Neural cell (in vitro differentiated cells): ENCODE measurements at regions not wholly inside any gene's neighbourhood (a gene's known extent, or its start where the extent isn't known, plus 50 kb on each side); places are given as distances from the start of the nearest gene placed in this dataset.
A peak's percentile ranks its signal among the peaks of the same experiment; 100 is the strongest.

Experiments used
- H2AFZ ChIP-seq: fragments of 200-600, 300-800 bp; sonication (generic), shearing (Covaris generic); 2 replicates; pipeline ENCODE4 v1.6.0; 2014; ENCODE audit warnings: low read depth, mild to moderate bottlenecking, antibody characterized with exemption, low read length, moderate library complexity
- H3F3A ChIP-seq: fragments of 200-600 bp; shearing (Covaris generic); 2 replicates; pipeline ENCODE4 v1.6.1; 2016; ENCODE audit warnings: mild to moderate bottlenecking, moderate library complexity, mixed read lengths, antibody characterized with exemption, low read length; ENCODE audit not compliant: insufficient read depth, poor library complexity, severe bottlenecking
- H3K27ac ChIP-seq: fragments of 200-600, 300-800 bp; sonication (generic), shearing (Covaris generic); 2 replicates; pipeline ENCODE4 v1.5.1; 2014; ENCODE audit warnings: mild to moderate bottlenecking, low read length, moderate library complexity
- H3K27me3 ChIP-seq: fragments of 300-800, 200-600 bp; sonication (generic), shearing (Covaris generic); 2 replicates; pipeline ENCODE4 v1.6.0; 2014; ENCODE audit warnings: mild to moderate bottlenecking, low read depth, low read length, moderate library complexity; ENCODE audit not compliant: insufficient read depth
- H3K36me3 ChIP-seq: fragments of 300-800, 200-600 bp; sonication (generic), shearing (Covaris generic); 2 replicates; pipeline ENCODE4 v1.5.1; 2014; ENCODE audit warnings: mild to moderate bottlenecking, antibody characterized with exemption, low read length, moderate library complexity; ENCODE audit not compliant: insufficient read depth
- H3K4me2 ChIP-seq: fragments of 300-800, 200-600 bp; sonication (generic), shearing (Covaris generic); 2 replicates; pipeline ENCODE4 v1.6.0; 2014; ENCODE audit warnings: mild to moderate bottlenecking, low read length
- H3K4me3 ChIP-seq: fragments of 300-800, 200-600 bp; sonication (generic), shearing (Covaris generic); 2 replicates; pipeline ENCODE4 v1.5.1; 2014; ENCODE audit warnings: mild to moderate bottlenecking, low read length, moderate library complexity
- H3K79me2 ChIP-seq: fragments of 200-600 bp; shearing (Covaris generic); replicated peaks from 2 replicates; pipeline ENCODE4 v1.6.0; 2014; ENCODE audit warnings: mild to moderate bottlenecking, low read length, moderate library complexity; ENCODE audit not compliant: insufficient read depth
- H3K9ac ChIP-seq: fragments of 300-800, 200-600 bp; sonication (generic), shearing (Covaris generic); 2 replicates; pipeline ENCODE4 v1.6.1; 2016; ENCODE audit warnings: mild to moderate bottlenecking, low read length, mixed read lengths
- H3K9me2 ChIP-seq: fragments of 200-600 bp; shearing (Covaris generic); 2 replicates; pipeline ENCODE4 v1.6.1; 2016; ENCODE audit warnings: mild to moderate bottlenecking, low read length, mixed read lengths; ENCODE audit not compliant: insufficient read depth
- H3K9me3 ChIP-seq: fragments of 200-600, 300-800 bp; sonication (generic), shearing (Covaris generic); 2 replicates; pipeline ENCODE4 v1.6.1; 2016; ENCODE audit warnings: mild to moderate bottlenecking, mixed run types, low read length, moderate library complexity, mixed read lengths
- H4K20me1 ChIP-seq: fragments of 200-600 bp; shearing (Covaris generic); 2 replicates; pipeline ENCODE4 v1.6.1; 2016; ENCODE audit warnings: mild to moderate bottlenecking, mixed run types; ENCODE audit not compliant: insufficient read depth
- EP300 ChIP-seq: fragments of 450-650 bp; conservative IDR thresholded peaks from 2 replicates; pipeline ENCODE4 v1.6.1; 2014; ENCODE audit warnings: antibody characterized with exemption, mild to moderate bottlenecking, moderate library complexity; ENCODE audit not compliant: poor library complexity, severe bottlenecking
- EZH2 ChIP-seq: fragments of 200-600, 300-800 bp; shearing (Covaris generic), sonication (generic); IDR thresholded peaks from 2 replicates; pipeline ENCODE4 v1.6.1; 2014; ENCODE audit warnings: antibody characterized with exemption, low read length, borderline replicate concordance, mild to moderate bottlenecking; ENCODE audit not compliant: insufficient read depth, poor library complexity, severe bottlenecking
- MXI1 ChIP-seq: fragments of 450-650 bp; conservative IDR thresholded peaks from 2 replicates; pipeline ENCODE4 v1.6.1; 2014; ENCODE audit warnings: antibody characterized with exemption, mild to moderate bottlenecking; ENCODE audit not compliant: poor library complexity, severe bottlenecking
- POLR2AphosphoS5 ChIP-seq: IDR thresholded peaks from 2 replicates; pipeline ENCODE4 v1.6.1; 2012
- RAD21 ChIP-seq: fragments of 450-650 bp; conservative IDR thresholded peaks from 2 replicates; pipeline ENCODE4 v1.6.1; 2014; ENCODE audit warnings: antibody characterized with exemption, mild to moderate bottlenecking, moderate library complexity
- REST ChIP-seq: IDR thresholded peaks from 2 replicates; pipeline ENCODE4 v1.6.1; 2012; ENCODE audit warnings: borderline replicate concordance
- SMC3 ChIP-seq: fragments of 450-650 bp; conservative IDR thresholded peaks from 2 replicates; pipeline ENCODE4 v1.6.1; 2014; ENCODE audit warnings: antibody characterized with exemption, mild to moderate bottlenecking, moderate library complexity; ENCODE audit not compliant: poor library complexity
- TAF1 ChIP-seq: IDR thresholded peaks from 2 replicates; pipeline ENCODE4 v1.6.1; 2012; ENCODE audit warnings: low read depth
- TF ChIP-seq, protein P1 (sequence below): fragments of 450-650 bp; IDR thresholded peaks from 2 replicates; pipeline ENCODE4 v1.5.1; 2014; ENCODE audit warnings: antibody characterized with exemption, mild to moderate bottlenecking, moderate library complexity; ENCODE audit not compliant: poor library complexity, severe bottlenecking

- Histone ChIP-seq H3F3A (no peaks in the 10 kb centered on the region), H3K4me3 (no peak overlapping the region), H3K9me3 (no peaks in the 10 kb centered on the region), H3K27me3 (no peaks in the 10 kb centered on the region), H3K27ac (no peak overlapping the region), H3K79me2 (no peaks in the 10 kb centered on the region), H3K4me2 (no peak overlapping the region), H4K20me1 (no peaks in the 10 kb centered on the region), H3K9me2 (no peaks in the 10 kb centered on the region), H3K9ac (no peak overlapping the region), H2AFZ (no peak overlapping the region), H3K36me3 (no peaks in the 10 kb centered on the region)
- TF ChIP-seq EP300 (no peak), TAF1 (no peak), RAD21 (no peak), REST (no peak), EZH2 (no peak), POLR2AphosphoS5 (no peak), MXI1 (no peak), SMC3 (no peak)
- TF ChIP-seq, protein P1, sequence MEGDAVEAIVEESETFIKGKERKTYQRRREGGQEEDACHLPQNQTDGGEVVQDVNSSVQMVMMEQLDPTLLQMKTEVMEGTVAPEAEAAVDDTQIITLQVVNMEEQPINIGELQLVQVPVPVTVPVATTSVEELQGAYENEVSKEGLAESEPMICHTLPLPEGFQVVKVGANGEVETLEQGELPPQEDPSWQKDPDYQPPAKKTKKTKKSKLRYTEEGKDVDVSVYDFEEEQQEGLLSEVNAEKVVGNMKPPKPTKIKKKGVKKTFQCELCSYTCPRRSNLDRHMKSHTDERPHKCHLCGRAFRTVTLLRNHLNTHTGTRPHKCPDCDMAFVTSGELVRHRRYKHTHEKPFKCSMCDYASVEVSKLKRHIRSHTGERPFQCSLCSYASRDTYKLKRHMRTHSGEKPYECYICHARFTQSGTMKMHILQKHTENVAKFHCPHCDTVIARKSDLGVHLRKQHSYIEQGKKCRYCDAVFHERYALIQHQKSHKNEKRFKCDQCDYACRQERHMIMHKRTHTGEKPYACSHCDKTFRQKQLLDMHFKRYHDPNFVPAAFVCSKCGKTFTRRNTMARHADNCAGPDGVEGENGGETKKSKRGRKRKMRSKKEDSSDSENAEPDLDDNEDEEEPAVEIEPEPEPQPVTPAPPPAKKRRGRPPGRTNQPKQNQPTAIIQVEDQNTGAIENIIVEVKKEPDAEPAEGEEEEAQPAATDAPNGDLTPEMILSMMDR, result no peak
Observed at GRCh38 chr15:69953816-69954215, 143.9 kb downstream of the TLE3 start.

GRCh38 chr15:69954666-69955065, 143.1 kb downstream of the TLE3 start:
- Histone ChIP-seq H3K4me3 (no peak overlapping the region), H3K36me3 (no peaks in the 10 kb centered on the region)

More at GRCh38 chr15:69954666-69955065, 143.1 kb downstream of the TLE3 start:
- H3K27ac ChIP-seq, result peak overlapping the region; percentile 14
- no peaks in the 10 kb centered on the region for H3K27me3 ChIP-seq
- H3K9ac ChIP-seq, result peak overlapping the region; percentile 7
- H2AFZ ChIP-seq, result no peak overlapping the region
- H3K9me3 ChIP-seq, result no peaks in the 10 kb centered on the region
- TF ChIP-seq REST (no peak), EP300 (no peak), SMC3 (no peak)
- TF ChIP-seq, protein P1, result no peak
- H3K9me2 ChIP-seq, result no peaks in the 10 kb centered on the region
- H3F3A ChIP-seq, result no peaks in the 10 kb centered on the region
- no peaks in the 10 kb centered on the region for H3K79me2 ChIP-seq
- no peak overlapping the region for H3K4me2 ChIP-seq
- H4K20me1 ChIP-seq, result no peaks in the 10 kb centered on the region
